Esophagus squamous epithelium (tissue), 5 donors: ENCODE measurements at regions not wholly inside any gene's neighbourhood (a gene's known extent, or its start where the extent isn't known, plus 50 kb on each side); places are given as distances from the start of the nearest gene placed in this dataset.

Source experiments
- DNase-seq: peaks from one replicate; lab custom pipeline; 2025; lab: John Stamatoyannopoulos, UW
- H3K27ac ChIP-seq, 4 donors: fragments of 200-600 bp; sonication (generic); one replicate each; pipeline ENCODE4 v1.5.1; 2016 to 2019; ENCODE audit warnings: mild to moderate bottlenecking in 1 of 4
- H3K27me3 ChIP-seq, 4 donors: fragments of 200-600 bp; sonication (generic); 1 replicate in 3 of 4; 2 replicates in 1 of 4; pipeline versions ENCODE4 v1.5.1 to v1.6.0; 2017 to 2021; ENCODE audit warnings: antibody characterized with exemption in 1 of 4
- H3K36me3 ChIP-seq, 3 donors: fragments of 200-600 bp; sonication (generic); one replicate each; pipeline ENCODE4 v1.5.1; 2016 to 2019
- H3K4me1 ChIP-seq, 3 donors: fragments of 200-600 bp; sonication (generic); one replicate each; pipeline ENCODE4 v1.5.1; 2017 to 2019
- H3K4me3 ChIP-seq, 4 donors: fragments of 200-600 bp; sonication (generic); 1 replicate in 3 of 4; 2 replicates in 1 of 4; pipeline ENCODE4 v1.5.1; 2016 to 2019; ENCODE audit warnings: mild to moderate bottlenecking in 2 of 4, moderate library complexity in 1 of 4
- H3K9me3 ChIP-seq, 3 donors: fragments of 200-600 bp; sonication (generic); one replicate each; pipeline ENCODE4 v1.5.1; 2016 to 2019
- POLR2A ChIP-seq, 4 donors: fragments of 450-650 bp; IDR thresholded peaks; one replicate each; pipeline ENCODE4 v1.6.1; 2017; ENCODE audit warnings: antibody characterized with exemption in 4 of 4, mild to moderate bottlenecking in 4 of 4, moderate library complexity in 3 of 4
- WGBS, 2 donors: methylation state at CpG; one replicate each; pipeline ENCODE4 v1.1.5; 2018; 5-methylcytosine and 5-hydroxymethylcytosine counted together
- intact Hi-C: fragments of 100-400 bp; cut with DNase I; formaldehyde crosslinking; loops from one replicate; pipeline ENCODE4 v1.15.0; 2022
- TF ChIP-seq, protein P1 (sequence below), 6 experiments: fragments of 450-650 bp in 4 of 6; fragments of 200-600 bp in 2 of 6; sonication (generic) in 2 of 6; IDR thresholded peaks; one replicate each; pipeline ENCODE4 v1.5.1; 2016 to 2019; ENCODE audit warnings: antibody characterized with exemption in 6 of 6, mild to moderate bottlenecking in 4 of 6, moderate library complexity in 4 of 6
- donor health status: DM: yes; HTN: yes; CAD: no.

DNA sequence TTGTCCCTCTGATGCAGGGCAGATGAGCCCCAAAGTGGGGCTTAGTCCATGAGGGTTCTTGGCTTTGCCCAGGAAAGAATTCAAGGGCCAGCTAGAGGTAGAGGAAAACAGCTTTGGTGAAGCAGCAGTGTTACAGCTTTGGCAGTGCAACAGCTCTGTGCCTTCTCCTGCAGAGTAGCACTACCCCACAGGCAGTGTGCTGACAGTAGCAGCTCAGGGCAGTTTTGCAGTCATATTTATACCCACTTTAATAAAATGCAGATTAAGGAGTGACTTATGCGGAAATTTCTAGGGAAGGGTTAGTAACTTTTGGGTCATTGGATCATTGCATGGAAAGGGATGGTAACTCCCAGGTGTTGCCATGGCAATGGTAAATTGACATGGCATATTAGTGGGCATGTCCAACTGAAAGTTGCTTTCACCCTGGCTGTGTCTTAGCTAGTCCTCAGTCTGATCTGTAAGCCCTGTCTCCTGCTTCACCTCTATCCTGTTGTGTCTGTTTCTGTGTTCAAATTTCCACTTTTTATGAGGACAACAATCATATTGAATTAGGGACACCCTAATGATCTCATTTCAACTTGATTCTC lies 241.3 kb upstream of the C2CD4B start:
- intact Hi-C loops = no loop called here
- Histone ChIP-seq H3K36me3 (no peaks in the 10 kb centered on the region), H3K4me1 (peaks cover 6 to 32% (median 7%) of the 10 kb centered on the region in 3 donors), H3K4me3 (no peak overlapping the region), H3K9me3 (no peaks in the 10 kb centered on the region), H3K27ac (no peak overlapping the region), H3K27me3 (peaks cover 0 to 5% (median 0%) of the 10 kb centered on the region in 4 donors)
- TF ChIP-seq, protein P1, sequence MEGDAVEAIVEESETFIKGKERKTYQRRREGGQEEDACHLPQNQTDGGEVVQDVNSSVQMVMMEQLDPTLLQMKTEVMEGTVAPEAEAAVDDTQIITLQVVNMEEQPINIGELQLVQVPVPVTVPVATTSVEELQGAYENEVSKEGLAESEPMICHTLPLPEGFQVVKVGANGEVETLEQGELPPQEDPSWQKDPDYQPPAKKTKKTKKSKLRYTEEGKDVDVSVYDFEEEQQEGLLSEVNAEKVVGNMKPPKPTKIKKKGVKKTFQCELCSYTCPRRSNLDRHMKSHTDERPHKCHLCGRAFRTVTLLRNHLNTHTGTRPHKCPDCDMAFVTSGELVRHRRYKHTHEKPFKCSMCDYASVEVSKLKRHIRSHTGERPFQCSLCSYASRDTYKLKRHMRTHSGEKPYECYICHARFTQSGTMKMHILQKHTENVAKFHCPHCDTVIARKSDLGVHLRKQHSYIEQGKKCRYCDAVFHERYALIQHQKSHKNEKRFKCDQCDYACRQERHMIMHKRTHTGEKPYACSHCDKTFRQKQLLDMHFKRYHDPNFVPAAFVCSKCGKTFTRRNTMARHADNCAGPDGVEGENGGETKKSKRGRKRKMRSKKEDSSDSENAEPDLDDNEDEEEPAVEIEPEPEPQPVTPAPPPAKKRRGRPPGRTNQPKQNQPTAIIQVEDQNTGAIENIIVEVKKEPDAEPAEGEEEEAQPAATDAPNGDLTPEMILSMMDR (IDR thresholded peaks at IDR 0.05) = no peak
- TF ChIP-seq POLR2A (IDR thresholded peaks at IDR 0.05) = no peak
- no peak for DNase-seq
- 90 to 93% methylated on average over 1 of the region's 1 CpG for WGBS, 2 donors

GRCh38 chr15:62407216-62407615 lies 242.1 kb upstream of the C2CD4B start:
- peaks cover 6 to 34% (median 7%) of the 10 kb centered on the region in 3 donors for H3K4me1 ChIP-seq
- no peak overlapping the region for H3K4me3 ChIP-seq
- peaks cover 0 to 5% (median 0%) of the 10 kb centered on the region in 4 donors for H3K27me3 ChIP-seq
- DNase-seq = no peak
- TF ChIP-seq, protein P1 (IDR thresholded peaks at IDR 0.05) = no peak
- TF ChIP-seq POLR2A (IDR thresholded peaks at IDR 0.05) = no peak
- no peaks in the 10 kb centered on the region for H3K9me3 ChIP-seq
- intact Hi-C loops = no loop called here
- no peak overlapping the region for H3K27ac ChIP-seq
- no peaks in the 10 kb centered on the region for H3K36me3 ChIP-seq
- 86 to 91% methylated on average over 4 of the region's 4 CpGs for WGBS, 2 donors

- H3K9me3 ChIP-seq = no peaks in the 10 kb centered on the region
- DNase-seq = no peak
- H3K36me3 ChIP-seq = no peaks in the 10 kb centered on the region
- 82 to 93% methylated on average over 4 of the region's 4 CpGs for WGBS, 2 donors
- H3K27me3 ChIP-seq = peaks cover 0 to 5% (median 0%) of the 10 kb centered on the region in 4 donors
- TF ChIP-seq POLR2A (IDR thresholded peaks at IDR 0.05) = no peak
- TF ChIP-seq, protein P1 (IDR thresholded peaks at IDR 0.05) = no peak
- intact Hi-C loops = no loop called here
- no peak overlapping the region for H3K4me3 ChIP-seq
- no peak overlapping the region for H3K27ac ChIP-seq
- peaks cover 5 to 34% (median 6%) of the 10 kb centered on the region in 3 donors for H3K4me1 ChIP-seq
Observed at GRCh38 chr15:62407962-62408361, 242.9 kb upstream of the C2CD4B start.

- DNase-seq = no peak
Observed at GRCh38 chr15:62409466-62409865, 244.4 kb upstream of the C2CD4B start.

GRCh38 chr15:62412686-62413085 lies 247.6 kb upstream of the C2CD4B start:
- Histone ChIP-seq H3K36me3 (no peaks in the 10 kb centered on the region), H3K9me3 (no peaks in the 10 kb centered on the region), H3K4me1 (peaks cover 0 to 15% (median 0%) of the 10 kb centered on the region in 3 donors), H3K4me3 (no peak overlapping the region), H3K27ac (no peak overlapping the region), H3K27me3 (no peaks in the 10 kb centered on the region)
- TF ChIP-seq POLR2A (IDR thresholded peaks at IDR 0.05) = no peak
- TF ChIP-seq, protein P1 (IDR thresholded peaks at IDR 0.05) = no peak
- intact Hi-C loops = no loop called here
- DNase-seq = no peak
- 56 to 62% methylated on average over 5 of the region's 5 CpGs for WGBS, 2 donors

More at GRCh38 chr15:62409466-62409865, 244.4 kb upstream of the C2CD4B start:
- H3K36me3 ChIP-seq = no peaks in the 10 kb centered on the region
- peaks cover 0 to 25% (median 0%) of the 10 kb centered on the region in 3 donors for H3K4me1 ChIP-seq
- no peak overlapping the region for H3K4me3 ChIP-seq
- intact Hi-C loops = no loop called here
- peaks cover 0 to 5% (median 0%) of the 10 kb centered on the region in 4 donors for H3K27me3 ChIP-seq
- H3K27ac ChIP-seq = no peak overlapping the region
- no peaks in the 10 kb centered on the region for H3K9me3 ChIP-seq
- TF ChIP-seq POLR2A (IDR thresholded peaks at IDR 0.05) = no peak
- TF ChIP-seq, protein P1 (IDR thresholded peaks at IDR 0.05) = no peak
